HG02610 (cell line): ENCODE measurements at regions not wholly inside any gene's neighbourhood (a gene's known extent, or its start where the extent isn't known, plus 50 kb on each side); places are given as distances from the start of the nearest gene placed in this dataset.

Experiments used
- ATAC-seq: cut with Tn5 transposase; IDR thresholded peaks from one replicate; pipeline ENCODE4 v1.9.1; 2021; ENCODE audit warnings: mild to moderate bottlenecking, moderate library complexity; ENCODE audit not compliant: unreplicated experiment

DNA sequence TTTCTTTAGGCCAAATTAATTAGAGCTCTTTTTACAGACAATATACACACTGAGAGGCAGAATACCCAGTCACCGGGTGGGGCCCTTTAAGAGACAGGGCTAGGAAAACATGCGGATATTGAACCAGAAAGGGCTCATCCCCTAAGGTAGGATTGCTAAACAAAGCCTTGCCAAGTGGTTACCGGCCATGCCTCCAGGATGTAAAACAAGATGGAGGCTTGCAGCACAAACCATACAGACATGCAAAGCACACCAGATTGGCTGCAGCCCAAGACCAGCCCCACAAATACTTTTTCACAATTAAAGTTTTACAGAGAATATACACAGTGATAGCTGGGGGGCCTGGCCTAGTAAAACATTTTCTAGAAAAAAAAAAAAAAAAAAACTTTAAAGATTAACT lies 210.0 kb downstream of the KLHL4 start:
- ATAC-seq = no peak

DNA sequence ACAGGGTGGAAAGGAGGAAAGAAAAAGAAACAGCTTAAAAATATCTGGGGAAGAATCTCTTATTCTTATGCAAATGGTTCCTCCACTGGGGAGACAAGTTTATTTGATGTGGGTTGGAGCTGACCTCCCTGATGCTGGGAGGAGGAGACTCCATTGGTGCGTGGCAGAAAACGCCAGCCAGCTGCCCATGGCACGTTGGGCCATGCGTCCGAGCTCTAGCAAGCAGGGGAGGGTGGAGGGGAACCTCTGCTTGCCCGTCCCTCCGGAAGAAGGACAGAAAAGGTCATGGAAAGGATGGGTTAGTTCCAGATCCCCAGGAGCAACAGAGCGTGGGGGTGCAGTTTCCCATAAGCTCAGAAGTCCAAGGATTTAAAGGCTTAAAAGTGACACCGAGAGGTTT lies 210.4 kb downstream of the KLHL4 start:
- ATAC-seq = no peak

DNA sequence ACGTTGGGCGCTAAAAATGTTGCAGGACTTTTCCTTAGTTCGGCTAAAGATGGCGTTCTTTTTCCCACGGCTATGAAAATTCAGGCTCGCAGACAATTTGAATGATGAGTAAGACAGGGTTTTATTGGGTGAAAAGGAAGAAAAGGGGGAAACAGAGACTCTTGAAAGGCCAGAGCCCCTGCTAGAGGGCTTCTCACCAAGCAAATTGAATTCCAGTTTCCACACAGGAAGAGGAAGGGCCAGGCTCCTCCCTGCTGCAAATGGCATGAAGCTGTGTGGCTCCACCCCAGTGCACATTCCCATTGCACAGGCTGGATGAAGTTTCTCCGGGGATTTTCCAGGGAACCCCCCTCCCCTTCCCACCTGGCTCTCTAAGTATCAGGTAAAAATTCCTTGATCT lies 210.9 kb downstream of the KLHL4 start:
- ATAC-seq = no peak

DNA sequence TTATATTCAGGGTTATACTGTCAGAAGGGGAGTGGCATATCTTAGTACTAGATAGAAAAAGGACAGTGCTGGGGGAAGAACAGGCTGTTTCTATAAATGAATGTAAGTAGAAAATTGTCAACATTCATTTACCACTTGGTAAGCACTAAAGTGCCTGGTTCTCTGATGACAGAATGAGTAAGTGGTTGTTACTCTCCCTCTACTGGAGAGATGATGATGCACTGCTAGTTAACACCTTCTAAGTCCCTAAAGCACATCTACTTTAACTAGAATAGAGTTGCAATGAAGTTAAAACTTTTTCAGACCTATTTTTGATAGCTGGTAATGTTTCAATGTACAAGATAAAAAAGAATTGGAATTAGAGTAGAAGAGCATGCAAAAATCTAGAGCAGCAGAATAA lies 214.5 kb downstream of the KLHL4 start:
- no peak for ATAC-seq

GRCh38 chrX:87736576-87736975 lies 219.0 kb downstream of the KLHL4 start:
- ATAC-seq = no peak

GRCh38 chrX:87744391-87744790 lies 226.8 kb downstream of the KLHL4 start:
- no peak for ATAC-seq

- ATAC-seq = no peak
Measured at GRCh38 chrX:87755493-87755892, 237.9 kb downstream of the KLHL4 start.

DNA sequence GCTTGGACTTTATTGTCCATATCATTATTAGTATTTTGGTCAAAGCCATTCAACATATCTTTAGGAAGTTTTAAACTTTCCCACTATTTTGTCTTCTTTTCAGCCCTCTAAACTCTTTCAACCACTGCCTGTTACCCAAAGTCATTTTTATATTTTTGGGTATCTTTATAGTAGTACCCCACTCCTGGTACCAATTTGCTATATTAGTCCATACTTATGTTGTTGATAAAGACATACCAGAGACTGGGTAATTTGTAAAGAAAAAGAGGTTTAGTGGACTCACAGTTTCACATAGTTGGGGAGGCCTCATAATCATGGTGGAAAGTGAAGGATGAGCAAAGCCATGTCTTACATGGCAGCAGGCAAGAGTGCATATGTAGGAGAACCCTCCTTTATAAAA lies 271.4 kb downstream of the KLHL4 start:
- ATAC-seq = no peak

DNA sequence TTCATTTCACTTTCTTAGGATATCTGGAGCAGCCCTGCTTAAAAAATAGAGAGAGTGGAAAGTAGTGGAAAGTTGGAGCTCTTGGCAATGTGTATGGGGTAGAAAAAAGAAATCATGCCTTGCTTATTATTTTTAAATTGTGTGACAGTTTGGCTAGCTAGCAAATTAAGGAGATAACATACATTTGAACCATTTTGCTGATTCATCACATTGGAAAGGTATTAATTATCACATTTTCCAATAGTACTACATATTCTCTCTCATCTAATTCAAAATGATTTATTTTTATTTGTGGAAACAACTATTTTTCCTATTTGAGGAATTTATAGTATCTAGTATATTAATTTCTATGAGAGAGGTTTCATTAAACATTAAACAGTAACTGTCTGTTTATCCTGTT lies 280.4 kb downstream of the KLHL4 start:
- no peak for ATAC-seq

- no peak for ATAC-seq
Measured at GRCh38 chrX:87805829-87806490, 288.4 kb downstream of the KLHL4 start.

GRCh38 chrX:87808576-87809243 lies 291.1 kb downstream of the KLHL4 start:
- ATAC-seq = no peak

- ATAC-seq = no peak
Measured at GRCh38 chrX:87813566-87813965, 296.0 kb downstream of the KLHL4 start.

GRCh38 chrX:87846956-87847355 lies 329.4 kb downstream of the KLHL4 start:
- ATAC-seq = no peak

DNA sequence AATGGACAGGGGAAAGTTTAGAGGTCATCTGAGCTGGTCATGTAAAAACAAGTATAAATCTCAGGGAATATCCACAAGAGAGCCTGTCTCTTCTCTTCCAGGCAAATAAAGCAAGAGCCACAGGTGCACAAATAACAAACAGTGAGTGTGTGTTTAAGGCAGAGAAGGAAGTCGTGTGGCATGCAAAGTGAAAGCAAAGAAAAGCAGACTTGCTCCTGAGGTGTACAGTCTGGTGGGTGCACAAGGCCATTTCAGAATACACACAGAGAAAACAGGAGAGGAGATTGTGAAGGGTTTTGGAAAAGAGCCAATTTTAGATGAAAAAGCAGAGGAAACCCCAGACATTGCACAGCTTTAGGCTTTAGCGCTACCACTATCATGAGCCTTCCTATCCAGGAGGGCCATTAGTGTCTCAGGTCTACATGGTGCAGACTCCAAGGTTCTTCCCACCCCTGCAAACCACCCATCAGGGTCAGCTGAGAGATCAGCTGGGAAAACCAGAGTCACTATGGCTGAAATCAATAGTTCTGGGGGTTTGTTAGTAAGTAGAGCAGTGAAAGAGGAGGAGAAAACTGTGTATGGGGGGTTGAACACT lies 355.8 kb downstream of the KLHL4 start:
- ATAC-seq = peak; percentile 63

DNA sequence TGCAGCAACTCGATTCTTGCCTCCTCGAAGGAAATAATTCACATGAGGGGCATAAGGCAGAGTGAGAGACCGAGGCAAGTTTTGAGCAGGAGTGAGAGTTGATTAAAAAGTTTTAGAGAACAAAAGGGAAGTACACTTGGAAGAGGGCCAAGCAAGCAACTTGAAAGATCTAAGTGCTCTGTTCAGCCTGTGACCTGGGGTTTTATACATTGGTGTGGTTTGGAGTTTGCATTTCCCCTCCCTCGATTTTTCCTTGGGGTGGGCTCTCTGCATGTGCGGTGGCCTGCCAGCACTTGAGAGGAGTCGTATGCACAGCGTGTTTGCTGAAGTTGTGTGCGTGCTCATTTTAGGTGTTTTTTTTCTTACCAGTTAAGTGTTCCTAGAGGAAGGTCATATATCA lies 356.4 kb downstream of the KLHL4 start:
- peak; percentile 41 for ATAC-seq

DNA sequence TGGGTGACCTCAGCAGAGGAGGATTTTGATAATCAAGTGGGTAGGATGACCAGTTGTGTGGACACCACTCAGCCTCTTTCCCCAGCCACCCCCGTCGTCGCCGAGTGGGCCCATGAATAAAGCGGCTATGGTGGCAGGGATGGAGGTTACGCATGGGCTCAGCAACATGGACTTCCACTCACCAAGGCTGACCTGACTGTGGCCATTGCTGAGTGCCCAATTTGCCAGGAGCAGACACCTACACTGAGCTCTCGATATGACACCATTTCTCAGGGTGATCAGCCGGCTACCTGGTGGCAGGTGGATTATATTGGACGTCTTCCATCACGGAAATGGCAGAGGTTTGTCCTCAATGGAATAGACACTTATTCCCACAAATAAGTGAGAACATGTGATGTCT lies 361.3 kb downstream of the KLHL4 start:
- ATAC-seq = no peak

DNA sequence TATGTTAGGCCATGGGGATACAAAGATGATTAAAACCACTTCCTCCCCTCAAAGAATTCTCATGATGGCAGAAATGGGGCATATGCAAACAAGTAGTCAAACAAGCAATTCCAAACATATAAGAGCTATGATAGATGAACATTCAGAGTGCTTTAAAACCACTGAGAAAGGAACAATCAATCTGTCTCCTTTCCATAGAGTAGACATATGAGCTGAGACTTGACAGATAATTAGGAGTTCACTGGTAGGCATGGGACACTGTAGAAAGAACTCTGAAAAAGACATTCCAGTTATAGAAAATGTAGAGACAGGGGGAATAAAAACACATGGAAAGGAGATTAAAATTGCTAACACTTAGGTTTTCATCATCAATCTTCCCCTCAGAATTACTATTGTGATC lies 372.8 kb downstream of the KLHL4 start:
- ATAC-seq = no peak

- ATAC-seq = no peak
Measured at GRCh38 chrX:87895421-87895820, 377.8 kb downstream of the KLHL4 start.

GRCh38 chrX:87896057-87896456 lies 378.5 kb downstream of the KLHL4 start:
- ATAC-seq = peak; percentile 65

- peak; percentile 58 for ATAC-seq
Measured at GRCh38 chrX:87900320-87900908, 382.8 kb downstream of the KLHL4 start.

GRCh38 chrX:87901060-87901459 lies 383.5 kb downstream of the KLHL4 start:
- no peak for ATAC-seq

DNA sequence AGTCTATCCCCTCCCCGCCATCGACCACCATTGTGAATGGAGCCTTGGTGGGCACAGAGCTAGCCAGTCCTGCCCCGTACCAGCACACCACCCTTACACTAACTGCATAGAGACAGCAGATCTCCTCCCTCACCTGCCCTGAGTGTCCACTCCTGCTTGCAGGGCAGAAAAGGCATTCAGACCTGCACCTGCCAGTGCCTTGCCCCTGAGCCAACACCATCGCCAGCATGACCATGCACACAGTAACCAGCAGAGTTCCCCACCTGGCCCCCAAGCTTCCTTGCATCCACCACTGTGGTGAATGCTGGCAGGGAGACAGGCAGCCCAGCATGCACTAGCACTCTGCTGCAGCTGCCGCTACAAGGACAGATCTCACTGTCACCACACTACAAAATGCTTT lies 397.1 kb downstream of the KLHL4 start:
- no peak for ATAC-seq
